T-cell (primary cell): ENCODE measurements at regions not wholly inside any gene's neighbourhood (a gene's known extent, or its start where the extent isn't known, plus 50 kb on each side); places are given as distances from the start of the nearest gene placed in this dataset.

Experiments used
- ATAC-seq, 4 experiments: fragments of 200-7000 bp in 3 of 4; fragments of 150-1000 bp in 1 of 4; cut with Tn5 transposase; replicated peaks in 1 of 4; 1 replicate in 3 of 4; 2 replicates in 1 of 4; pipeline ENCODE4 v1.10.0; 2021; ENCODE audit warnings: moderate library complexity in 3 of 4, mild to moderate bottlenecking in 2 of 4, moderate number of reproducible peaks in 1 of 4
- CTCF ChIA-PET, 2 donors: fragments of 300-600 bp; sonication (Branson Sonifier 250); formaldehyde crosslinking; loops; one replicate each; lab custom pipeline; 2022; ENCODE audit warnings: antibody characterized with exemption in 2 of 2; lab: Charles Lee
- POLR2A ChIA-PET, 2 donors: fragments of 300-600 bp; sonication (Branson Sonifier 250); formaldehyde crosslinking; loops; one replicate each; lab custom pipeline; 2022; ENCODE audit warnings: antibody characterized with exemption in 2 of 2; lab: Charles Lee
- DNase-seq, 35 experiments: peaks; one replicate each; pipeline versions ENCODE4 v3.0.0 to v3.0.0-alpha.2; 2013 to 2023
- H3K27ac ChIP-seq: one replicate; pipeline ENCODE4 v1.5.1; 2013; ENCODE audit warnings: low read length
- H3K27me3 ChIP-seq, 2 experiments: replicated peaks in 1 of 2; 1 replicate in 1 of 2; 2 replicates in 1 of 2; pipeline versions ENCODE4 v1.6.1 to v1.7.0; 2013; ENCODE audit warnings: low read length in 1 of 2, mixed read lengths in 1 of 2; ENCODE audit not compliant: control insufficient read depth in 2 of 2, insufficient read depth in 2 of 2; ENCODE audit errors: extremely low read depth in 1 of 2
- H3K36me3 ChIP-seq, 2 donors: 1 replicate in 1 of 2; 2 replicates in 1 of 2; pipeline versions ENCODE4 v1.6.1 to v1.7.0; 2013; ENCODE audit warnings: low read length in 1 of 2; ENCODE audit not compliant: control insufficient read depth in 2 of 2, insufficient read depth in 1 of 2; ENCODE audit errors: extremely low read depth in 1 of 2
- H3K4me1 ChIP-seq, 2 experiments: 1 replicate in 1 of 2; 2 replicates in 1 of 2; pipeline versions ENCODE4 v1.6.1 to v1.7.0; 2013; ENCODE audit warnings: low read length in 2 of 2, mixed read lengths in 1 of 2; ENCODE audit not compliant: insufficient read depth in 2 of 2, control insufficient read depth in 1 of 2; ENCODE audit errors: extremely low read depth in 1 of 2
- H3K4me3 ChIP-seq, 2 donors: 1 replicate in 1 of 2; 2 replicates in 1 of 2; pipeline versions ENCODE4 v1.5.1 to v1.7.0; 2013; ENCODE audit warnings: mild to moderate bottlenecking in 2 of 2, low read length in 1 of 2, moderate library complexity in 1 of 2; ENCODE audit not compliant: control insufficient read depth in 1 of 2; ENCODE audit errors: extremely low read depth in 1 of 2
- H3K9me3 ChIP-seq: 2 replicates; pipeline ENCODE4 v1.7.0; 2013
- H3K27ac Mint-ChIP-seq, 2 donors: one replicate each; pipeline ENCODE4 v1.8.0; 2020 to 2021; ENCODE audit warnings: mild to moderate bottlenecking in 2 of 2, mixed read lengths in 2 of 2
- H3K27me3 Mint-ChIP-seq, 2 donors: one replicate each; pipeline ENCODE4 v1.8.0; 2021 to 2022; ENCODE audit warnings: mixed read lengths in 2 of 2
- H3K36me3 Mint-ChIP-seq: one replicate; pipeline ENCODE4 v1.8.0; 2021; ENCODE audit warnings: mixed read lengths
- H3K4me1 Mint-ChIP-seq, 3 donors: one replicate each; pipeline ENCODE4 v1.8.0; 2020 to 2022; ENCODE audit warnings: mixed read lengths in 3 of 3, mild to moderate bottlenecking in 1 of 3
- H3K4me3 Mint-ChIP-seq, 3 donors: one replicate each; pipeline ENCODE4 v1.8.0; 2020 to 2022; ENCODE audit warnings: mild to moderate bottlenecking in 3 of 3, mixed read lengths in 3 of 3, moderate library complexity in 3 of 3
- H3K9me3 Mint-ChIP-seq, 3 donors: one replicate each; pipeline ENCODE4 v1.8.0; 2020 to 2022; ENCODE audit warnings: mixed read lengths in 3 of 3
- WGBS: methylation state at CpG from one replicate; pipeline ENCODE4 v1.1.5; 2013; ENCODE audit warnings: missing lambda C conversion rate; ENCODE audit not compliant: insufficient coverage; 5-methylcytosine and 5-hydroxymethylcytosine counted together

DNA sequence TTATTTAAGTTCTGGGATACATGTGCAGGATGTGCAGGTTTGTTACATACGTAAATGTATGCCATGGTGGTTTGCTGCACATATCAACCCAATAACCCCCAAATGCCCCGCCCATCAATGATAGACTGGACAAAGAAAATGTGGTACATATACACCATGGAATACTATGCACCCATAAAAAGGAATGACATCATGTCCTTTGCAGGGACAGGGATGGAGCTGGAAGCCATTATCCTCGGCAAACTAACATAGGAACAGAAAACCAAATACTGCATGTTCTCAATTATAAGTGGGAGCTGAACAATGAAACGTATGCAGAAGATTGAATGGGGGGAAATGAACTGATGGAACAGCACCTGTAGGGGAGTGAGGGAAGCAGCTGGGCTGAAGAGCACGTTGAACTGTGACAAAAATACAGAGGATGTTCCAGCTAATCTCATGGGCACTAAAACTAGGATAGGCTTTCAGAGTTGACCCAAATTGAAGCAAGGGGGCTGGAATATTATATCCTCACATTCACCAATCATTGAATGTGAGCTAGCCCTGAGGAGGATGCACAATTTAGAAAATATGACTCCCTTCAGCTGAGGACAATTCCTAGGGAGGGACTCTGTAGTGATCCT is 70.5 kb upstream of the OSMR start:
- Mint-ChIP-seq H3K27me3 (peaks cover 13 to 19% of the 10 kb centered on the region in 2 donors), H3K27ac (no peak overlapping the region), H3K36me3 (no peaks in the 10 kb centered on the region), H3K4me3 (no peak overlapping the region), H3K9me3 (peaks cover 0 to 2% (median 0%) of the 10 kb centered on the region in 3 donors), H3K4me1 (no peaks in the 10 kb centered on the region)
- WGBS, result 53% methylated on average over 2 of the region's 5 CpGs
- Histone ChIP-seq H3K27me3 (peaks cover 0 to 3% of the 10 kb centered on the region in 2 experiments), H3K4me3 (no peak overlapping the region), H3K9me3 (no peaks in the 10 kb centered on the region), H3K4me1 (no peaks in the 10 kb centered on the region), H3K36me3 (no peaks in the 10 kb centered on the region), H3K27ac (no peak overlapping the region)
- no peak for ATAC-seq
- POLR2A ChIA-PET, result interaction anchor here in 1 of 2 donors (0.5 kb wide), 1 partner anchor 1296 kb away, joined by 4 read pairs; no protein-coding TSS in a partner anchor
- DNase-seq, result no peak
- CTCF ChIA-PET, result interaction anchor here in 1 of 2 donors (0.7 kb wide), 1 partner anchor 34 kb away, joined by 3 read pairs; no protein-coding TSS in a partner anchor

GRCh38 chr5:38776149-38776896 is 69.5 kb upstream of the OSMR start:
- ChIA-PET POLR2A (no interaction called here), CTCF (no interaction called here)
- no peak overlapping the region for H3K4me3 ChIP-seq
- peaks cover 2 to 4% (median 4%) of the 10 kb centered on the region in 3 donors for H3K9me3 Mint-ChIP-seq
- peaks cover 16 to 24% of the 10 kb centered on the region in 2 donors for H3K27me3 Mint-ChIP-seq
- H3K27ac ChIP-seq, result no peak overlapping the region
- ATAC-seq (no peak), DNase-seq (no peak)
- WGBS, result 63% methylated on average over 3 of the region's 6 CpGs
- H3K4me1 ChIP-seq, result no peaks in the 10 kb centered on the region
- no peaks in the 10 kb centered on the region for H3K36me3 Mint-ChIP-seq
- H3K4me1 Mint-ChIP-seq, result no peaks in the 10 kb centered on the region
- H3K27me3 ChIP-seq, result peaks cover 0 to 3% of the 10 kb centered on the region in 2 experiments
- H3K9me3 ChIP-seq, result peaks cover 2% of the 10 kb centered on the region
- no peaks in the 10 kb centered on the region for H3K36me3 ChIP-seq
- H3K27ac Mint-ChIP-seq, result no peak overlapping the region
- H3K4me3 Mint-ChIP-seq, result no peak overlapping the region

- POLR2A ChIA-PET, result no interaction called here
- ATAC-seq (no peak), DNase-seq (no peak)
- WGBS, result no CpG with 5 or more reads among the region's 2 CpGs
- Histone ChIP-seq H3K4me1 (no peaks in the 10 kb centered on the region), H3K9me3 (peaks cover 2% of the 10 kb centered on the region), H3K27ac (no peak overlapping the region), H3K4me3 (no peak overlapping the region), H3K27me3 (peaks cover 0 to under 1% of the 10 kb centered on the region in 2 experiments), H3K36me3 (no peaks in the 10 kb centered on the region)
- Mint-ChIP-seq H3K9me3 (peaks cover 2 to 4% (median 4%) of the 10 kb centered on the region in 3 donors), H3K4me3 (no peak overlapping the region), H3K36me3 (no peaks in the 10 kb centered on the region), H3K27ac (no peak overlapping the region), H3K27me3 (peaks cover 15 to 21% of the 10 kb centered on the region in 2 donors), H3K4me1 (no peaks in the 10 kb centered on the region)
- CTCF ChIA-PET, result no interaction called here
Measured at GRCh38 chr5:38777111-38777510, 68.7 kb upstream of the OSMR start.

GRCh38 chr5:38780316-38780715 is 65.5 kb upstream of the OSMR start:
- no peaks in the 10 kb centered on the region for H3K4me1 ChIP-seq
- DNase-seq, result no peak
- no peak overlapping the region for H3K4me3 ChIP-seq
- Mint-ChIP-seq H3K4me3 (no peak overlapping the region), H3K9me3 (peaks cover under 1 to 4% (median 4%) of the 10 kb centered on the region in 3 donors), H3K27me3 (peaks cover 9 to 13% of the 10 kb centered on the region in 2 donors), H3K4me1 (no peaks in the 10 kb centered on the region), H3K27ac (no peak overlapping the region), H3K36me3 (no peaks in the 10 kb centered on the region)
- no peaks in the 10 kb centered on the region for H3K27me3 ChIP-seq
- CTCF ChIA-PET, result no interaction called here
- H3K36me3 ChIP-seq, result no peaks in the 10 kb centered on the region
- no peak overlapping the region for H3K27ac ChIP-seq
- POLR2A ChIA-PET, result no interaction called here
- H3K9me3 ChIP-seq, result peaks cover 2% of the 10 kb centered on the region
- no peak for ATAC-seq

DNA sequence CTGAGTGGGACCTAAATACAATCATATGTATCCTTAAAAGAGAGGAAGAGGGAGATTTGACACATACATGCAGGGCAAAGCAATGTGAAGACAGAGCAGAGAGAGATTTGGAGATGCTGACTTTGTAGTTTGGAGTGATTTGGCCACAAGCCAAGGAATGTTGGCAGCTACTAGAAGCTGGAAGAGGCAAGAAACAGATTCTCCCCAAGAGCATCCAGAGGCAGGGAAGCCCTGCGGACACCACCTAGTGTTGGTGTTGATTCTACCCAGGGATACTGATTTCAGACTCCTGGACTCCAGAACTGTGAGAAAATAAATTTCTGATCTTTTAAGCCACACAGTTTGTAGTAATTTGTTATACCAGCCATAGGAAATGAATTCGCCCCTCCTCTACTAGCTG is 64.9 kb upstream of the OSMR start:
- no CpG with 5 or more reads among the region's 2 CpGs for WGBS
- Histone ChIP-seq H3K9me3 (peaks cover 2% of the 10 kb centered on the region), H3K4me1 (no peaks in the 10 kb centered on the region), H3K27me3 (no peaks in the 10 kb centered on the region), H3K27ac (no peak overlapping the region), H3K36me3 (no peaks in the 10 kb centered on the region), H3K4me3 (no peak overlapping the region)
- ATAC-seq (no peak), DNase-seq (no peak)
- Mint-ChIP-seq H3K27ac (no peak overlapping the region), H3K9me3 (peaks cover under 1 to 8% (median 7%) of the 10 kb centered on the region in 3 donors), H3K36me3 (peaks cover 3% of the 10 kb centered on the region), H3K4me3 (no peak overlapping the region), H3K27me3 (peaks cover 9 to 13% of the 10 kb centered on the region in 2 donors), H3K4me1 (no peaks in the 10 kb centered on the region)
- POLR2A ChIA-PET, result no interaction called here
- CTCF ChIA-PET, result no interaction called here

GRCh38 chr5:38782180-38782835 is 63.5 kb upstream of the OSMR start:
- no peaks in the 10 kb centered on the region for H3K4me1 ChIP-seq
- WGBS, result no CpG with 5 or more reads among the region's 1 CpG
- Mint-ChIP-seq H3K4me1 (no peaks in the 10 kb centered on the region), H3K36me3 (peaks cover 6% of the 10 kb centered on the region), H3K27me3 (peaks cover 11 to 13% of the 10 kb centered on the region in 2 donors), H3K9me3 (peaks cover 3 to 11% (median 10%) of the 10 kb centered on the region in 3 donors), H3K4me3 (no peak overlapping the region), H3K27ac (no peak overlapping the region)
- no peak overlapping the region for H3K4me3 ChIP-seq
- H3K9me3 ChIP-seq, result peaks cover 2% of the 10 kb centered on the region
- CTCF ChIA-PET, result no interaction called here
- DNase-seq (no peak), ATAC-seq (no peak)
- no peaks in the 10 kb centered on the region for H3K36me3 ChIP-seq
- H3K27ac ChIP-seq, result no peak overlapping the region
- POLR2A ChIA-PET, result interaction anchor here in 1 of 2 donors (0.6 kb wide), 1 partner anchor 253 kb away, joined by 5 read pairs; no protein-coding TSS in a partner anchor
- H3K27me3 ChIP-seq, result no peaks in the 10 kb centered on the region
